ENCODE measurements at regions not wholly inside any gene's neighbourhood (a gene's known extent, or its start where the extent isn't known, plus 50 kb on each side); places are given as distances from the start of the nearest gene placed in this dataset.

- no peak for DNase-seq (ENCODE audit: low read depth)
Measured at GRCh38 chr20:60803335-60804055, 448.6 kb upstream of the CDH4 start.

GRCh38 chr20:60804240-60804917, 447.7 kb upstream of the CDH4 start:
- DNase-seq (ENCODE audit: low read depth): no peak

- no peak for DNase-seq (ENCODE audit: low read depth)
Measured at GRCh38 chr20:60804918-60805630, 447.0 kb upstream of the CDH4 start.

DNA sequence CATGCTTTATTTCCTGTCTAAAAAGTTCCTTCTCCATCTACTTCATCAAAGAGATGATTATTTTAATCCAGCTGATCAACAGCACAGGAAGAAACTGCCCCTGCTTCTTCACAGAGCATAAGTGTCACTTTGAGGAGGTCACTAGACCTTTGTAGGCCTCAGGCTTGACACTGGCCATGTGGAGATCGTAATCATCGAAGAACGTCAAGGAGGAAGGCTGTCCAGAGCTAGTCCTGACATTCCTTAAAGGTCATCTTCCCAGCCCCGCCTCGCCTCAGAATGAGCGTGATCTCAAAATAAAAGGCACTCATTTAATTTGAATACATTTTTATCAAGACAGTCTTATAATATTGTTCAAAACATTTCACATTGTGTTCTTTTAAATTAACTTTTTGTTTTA, 445.7 kb upstream of the CDH4 start:
- no peak for DNase-seq (ENCODE audit: low read depth)

- no peak for DNase-seq (ENCODE audit: low read depth)
Measured at GRCh38 chr20:60806824-60807223, 445.2 kb upstream of the CDH4 start.

DNA sequence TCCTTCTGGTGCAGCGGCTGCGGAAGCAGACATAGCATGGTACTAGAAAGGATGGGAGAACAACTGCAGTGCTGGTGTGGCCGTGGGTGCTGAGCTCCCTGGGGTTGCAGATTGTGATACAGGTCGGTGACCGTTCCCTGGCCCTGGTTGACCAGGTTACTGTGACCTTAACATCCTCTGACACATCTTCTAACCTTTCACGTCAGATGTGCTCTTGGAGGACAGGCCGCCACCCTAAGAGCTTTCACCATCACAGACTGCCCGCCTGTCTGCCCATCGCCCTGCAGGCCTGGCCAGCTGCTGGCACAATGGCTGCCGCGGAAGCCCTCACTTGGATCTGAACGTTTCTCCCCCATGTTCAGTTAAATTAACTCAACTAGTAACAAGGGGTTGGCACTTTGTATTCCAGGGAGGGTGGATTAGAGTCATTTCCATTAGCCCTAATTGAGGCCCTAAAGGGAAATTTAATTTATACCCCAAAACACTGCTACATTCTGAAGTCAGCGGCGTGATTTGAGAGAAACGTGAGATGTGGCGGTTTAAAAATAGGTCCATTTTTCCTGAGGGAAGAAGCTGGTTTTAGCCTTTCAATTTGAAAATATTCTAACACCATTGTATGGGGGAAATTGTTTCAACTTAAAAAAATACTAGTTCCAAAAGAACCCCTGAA, 443.9 kb upstream of the CDH4 start:
- no peak for DNase-seq (ENCODE audit: low read depth)

GRCh38 chr20:60808701-60809100, 443.4 kb upstream of the CDH4 start:
- DNase-seq (ENCODE audit: low read depth): no peak

- no peak for DNase-seq (ENCODE audit: low read depth)
Measured at GRCh38 chr20:60810561-60810960, 441.5 kb upstream of the CDH4 start.

- no peak for DNase-seq (ENCODE audit: low read depth)
Measured at GRCh38 chr20:60812561-60812960, 439.5 kb upstream of the CDH4 start.

- no peak for DNase-seq (ENCODE audit: low read depth)
Measured at GRCh38 chr20:60813066-60813465, 439.0 kb upstream of the CDH4 start.

GRCh38 chr20:60815656-60816055, 436.4 kb upstream of the CDH4 start:
- DNase-seq (ENCODE audit: low read depth): no peak

DNA sequence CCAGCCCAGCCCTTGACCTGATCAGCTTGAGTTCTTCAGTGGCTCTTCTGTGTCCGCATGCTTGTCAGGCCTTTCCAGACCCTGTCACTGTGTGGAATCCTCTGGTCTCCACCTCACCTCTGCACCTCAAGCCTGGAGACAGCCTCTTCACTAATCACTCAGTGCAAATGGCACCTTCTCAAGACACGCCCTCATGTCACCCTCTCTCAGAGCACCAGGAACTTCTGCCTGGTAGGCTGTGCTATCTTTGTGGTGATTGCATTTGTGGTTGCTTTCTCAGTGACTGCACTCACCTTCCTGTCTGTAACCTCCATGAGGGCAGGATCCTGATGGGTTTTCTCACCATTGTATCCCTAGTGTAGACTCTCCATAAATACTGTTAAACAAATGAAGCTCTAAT, 435.2 kb upstream of the CDH4 start:
- no peak for DNase-seq (ENCODE audit: low read depth)

GRCh38 chr20:60817891-60818290, 434.2 kb upstream of the CDH4 start:
- no peak for DNase-seq (ENCODE audit: low read depth)

DNA sequence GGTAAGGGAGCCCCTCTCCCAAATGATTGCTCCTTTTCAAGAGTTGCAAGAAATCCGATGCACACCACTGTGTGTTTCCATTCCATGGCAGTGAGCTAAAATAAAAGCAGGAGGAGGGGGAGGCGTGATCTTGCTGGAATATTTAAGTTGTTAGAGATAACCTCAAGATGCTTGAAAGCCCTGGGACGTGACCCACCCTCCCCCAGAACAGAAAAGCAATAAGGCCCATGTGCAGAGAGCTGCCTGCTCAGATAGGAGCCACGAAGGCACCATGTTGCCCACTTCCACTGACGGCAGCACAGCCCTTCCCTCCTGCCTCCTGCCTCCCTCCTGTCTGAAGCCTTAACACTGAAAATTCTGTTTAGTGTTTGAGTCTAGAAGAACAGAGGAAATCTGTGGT, 432.6 kb upstream of the CDH4 start:
- DNase-seq (ENCODE audit: low read depth): no peak

DNA sequence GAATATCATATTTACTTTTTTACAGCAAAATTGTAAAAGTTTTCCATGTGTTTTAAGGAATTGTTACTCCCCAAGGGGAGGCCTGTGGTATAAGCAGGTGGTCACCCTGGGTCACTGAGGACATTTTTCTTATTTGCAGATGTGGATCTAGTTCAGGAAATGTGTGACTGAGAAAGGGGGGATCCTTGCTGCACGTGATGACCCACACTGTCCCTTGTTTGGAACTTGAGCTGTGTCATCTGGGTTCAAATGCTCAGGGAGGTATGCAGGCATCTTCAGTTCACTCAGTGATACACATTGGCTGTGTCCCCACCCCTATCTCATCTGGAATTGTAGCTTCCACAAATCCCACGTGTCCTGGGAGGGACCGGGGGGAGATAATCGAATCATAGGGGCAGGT, 431.9 kb upstream of the CDH4 start:
- no peak for DNase-seq (ENCODE audit: low read depth)

DNA sequence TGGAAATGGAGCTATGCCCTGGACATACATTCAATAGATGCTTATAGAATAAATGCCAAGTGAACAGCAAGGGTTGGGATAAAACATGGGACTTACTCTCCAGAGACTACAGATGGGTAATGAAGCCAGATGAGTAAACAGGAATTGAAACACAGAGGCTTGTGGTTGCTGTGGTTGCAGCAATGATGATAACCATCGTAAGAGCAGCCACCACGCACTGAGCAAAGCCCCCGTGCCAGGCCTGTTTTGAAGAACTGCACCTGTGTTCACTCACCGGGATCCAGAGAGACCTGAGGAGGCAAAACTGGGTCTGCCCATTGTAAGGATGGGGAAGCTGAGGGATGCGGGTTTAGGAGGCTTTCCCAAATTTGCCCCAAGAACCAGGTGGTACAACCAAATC, 431.1 kb upstream of the CDH4 start:
- DNase-seq (ENCODE audit: low read depth): no peak

DNA sequence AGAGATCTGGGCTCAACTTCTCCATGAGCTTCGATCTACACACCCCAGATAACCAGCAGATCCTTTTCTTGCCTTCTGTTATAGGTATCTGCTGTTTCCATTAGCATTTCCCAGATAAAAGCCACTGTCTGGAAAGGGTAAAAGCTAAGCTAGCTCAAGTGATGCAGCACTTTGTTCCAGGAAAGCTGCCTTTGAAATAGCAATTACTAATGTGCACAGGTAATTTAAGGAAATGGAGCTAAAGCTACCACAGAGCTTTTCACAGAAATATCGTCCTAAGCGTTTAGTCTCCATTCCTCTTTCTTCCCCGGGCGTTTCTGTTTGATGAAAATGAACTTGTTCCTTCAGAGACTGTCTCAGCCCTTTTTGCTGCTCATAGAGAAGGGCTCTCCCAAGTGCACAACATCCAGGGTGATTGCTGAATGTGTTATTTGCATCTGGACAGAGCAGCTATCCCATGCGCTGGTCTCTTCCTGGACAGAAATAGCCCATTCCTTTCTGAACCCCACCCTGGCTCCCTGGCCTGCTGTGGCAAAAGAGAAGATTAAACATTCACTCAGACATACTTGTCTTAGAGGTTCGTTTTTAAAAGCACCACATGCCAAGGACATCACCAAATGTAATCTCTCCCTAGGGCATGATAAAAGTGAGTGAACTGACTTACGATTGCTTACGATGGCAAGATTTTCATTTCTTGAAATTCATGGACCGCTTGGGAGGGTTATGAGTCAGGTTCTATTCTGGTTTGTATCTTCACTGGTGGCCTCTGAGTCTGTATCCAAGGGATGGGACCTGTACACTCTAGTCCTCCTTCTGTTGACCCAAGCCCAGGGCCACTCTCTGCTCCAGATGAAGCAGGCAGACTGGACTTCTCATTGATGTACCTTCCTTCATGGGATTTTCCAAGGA, 429.1 kb upstream of the CDH4 start:
- DNase-seq (ENCODE audit: low read depth): no peak

- no peak for DNase-seq (ENCODE audit: low read depth)
Measured at GRCh38 chr20:60835876-60836275, 416.2 kb upstream of the CDH4 start.

DNA sequence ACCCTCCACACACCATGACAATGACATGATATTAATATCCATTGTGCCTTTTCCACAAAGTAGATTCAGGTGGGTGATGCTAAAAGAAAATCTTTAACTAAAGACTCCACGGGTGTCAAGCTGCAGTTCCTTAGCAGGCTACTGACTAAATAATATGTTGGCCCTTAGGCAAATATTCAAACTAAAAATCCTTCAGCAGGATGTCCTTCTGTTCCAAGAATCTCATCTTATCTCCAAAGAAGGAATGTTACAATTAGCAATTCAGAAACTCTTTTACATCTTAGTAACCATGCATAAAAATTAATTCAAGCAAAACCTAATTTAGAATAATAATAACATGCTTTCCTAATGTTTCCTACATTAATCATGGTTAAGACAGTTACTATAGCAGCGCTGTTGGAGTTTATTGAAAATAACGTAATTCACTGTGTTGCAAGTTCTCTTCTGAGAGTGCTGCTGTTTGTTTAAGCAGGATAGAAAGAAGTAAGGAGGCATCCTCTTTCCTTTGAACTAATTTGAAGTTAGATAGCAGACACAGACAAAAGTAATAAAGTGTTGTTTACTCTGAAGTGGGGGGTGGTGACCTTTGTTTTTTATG, 414.8 kb upstream of the CDH4 start:
- DNase-seq (ENCODE audit: low read depth): no peak

GRCh38 chr20:60838297-60838696, 413.8 kb upstream of the CDH4 start:
- DNase-seq (ENCODE audit: low read depth): no peak

- DNase-seq (ENCODE audit: low read depth): no peak
Measured at GRCh38 chr20:60840971-60841370, 411.1 kb upstream of the CDH4 start.

Data from CMK (cell line).